ENCODE measurements at regions not wholly inside any gene's neighbourhood (a gene's known extent, or its start where the extent isn't known, plus 50 kb on each side); places are given as distances from the start of the nearest gene placed in this dataset.
"Not testable (repeated sequence)": the region's sequence is repeated elsewhere in the genome, so short reads cannot be mapped to it uniquely, and the experiment has no call there.

- no peak for ATAC-seq
Measured at GRCh38 chr7:122248472-122248871, 56.1 kb downstream of the FEZF1 start.

GRCh38 chr7:122238729-122239128 is 65.8 kb downstream of the FEZF1 start:
- intact Hi-C loops (cut with DNase I); H3K27me3 ChIP-seq (ENCODE audit: low read depth); H3K4me1 ChIP-seq; H3K27ac ChIP-seq; H3K4me3 ChIP-seq; DNase-seq; H3K36me3 ChIP-seq; H3K9me3 ChIP-seq; ATAC-seq: not testable (repeated sequence)

More at GRCh38 chr7:122248472-122248871, 56.1 kb downstream of the FEZF1 start:
- no peak overlapping the region for H3K27ac ChIP-seq
- no peak for TF ChIP-seq CTCF (IDR thresholded peaks at IDR 0.05)
- H3K4me1 ChIP-seq = no peaks in the 10 kb centered on the region
- H3K36me3 ChIP-seq = no peaks in the 10 kb centered on the region
- no peak for DNase-seq
- no peaks in the 10 kb centered on the region for H3K27me3 ChIP-seq (ENCODE audit: low read depth)
- no peak overlapping the region for H3K4me3 ChIP-seq
- intact Hi-C loops (cut with DNase I) = no loop called here
- H3K9me3 ChIP-seq = no peaks in the 10 kb centered on the region

- H3K4me1 ChIP-seq; H3K4me3 ChIP-seq; H3K27ac ChIP-seq; ATAC-seq; H3K27me3 ChIP-seq (ENCODE audit: low read depth); H3K9me3 ChIP-seq; DNase-seq; intact Hi-C loops (cut with DNase I); H3K36me3 ChIP-seq: not testable (repeated sequence)
Measured at GRCh38 chr7:122238297-122238696, 66.3 kb downstream of the FEZF1 start.

GRCh38 chr7:122225874-122226273 is 78.7 kb downstream of the FEZF1 start:
- H3K36me3 ChIP-seq = no peaks in the 10 kb centered on the region
- H3K27ac ChIP-seq = no peak overlapping the region
- TF ChIP-seq CTCF (IDR thresholded peaks at IDR 0.05) = no peak
- no peaks in the 10 kb centered on the region for H3K27me3 ChIP-seq (ENCODE audit: low read depth)
- intact Hi-C loops (cut with DNase I) = no loop called here
- ATAC-seq (no peak), DNase-seq (no peak)
- H3K9me3 ChIP-seq = no peaks in the 10 kb centered on the region
- no peaks in the 10 kb centered on the region for H3K4me1 ChIP-seq
- H3K4me3 ChIP-seq = no peak overlapping the region

GRCh38 chr7:122219253-122219865 is 75.3 kb upstream of the AASS start:
- H3K27me3 ChIP-seq (ENCODE audit: low read depth) = no peaks in the 10 kb centered on the region
- DNase-seq (no peak), ATAC-seq (no peak)
- H3K27ac ChIP-seq = no peak overlapping the region
- intact Hi-C loops (cut with DNase I) = no loop called here
- H3K36me3 ChIP-seq = no peaks in the 10 kb centered on the region
- no peaks in the 10 kb centered on the region for H3K4me1 ChIP-seq
- peak; percentile 63 for TF ChIP-seq CTCF (IDR thresholded peaks at IDR 0.05)
- H3K9me3 ChIP-seq = no peaks in the 10 kb centered on the region
- no peak overlapping the region for H3K4me3 ChIP-seq

GRCh38 chr7:122217125-122217524 is 73.1 kb upstream of the AASS start:
- H3K4me1 ChIP-seq = no peaks in the 10 kb centered on the region
- no peaks in the 10 kb centered on the region for H3K27me3 ChIP-seq (ENCODE audit: low read depth)
- no peak overlapping the region for H3K27ac ChIP-seq
- no peak for DNase-seq
- H3K9me3 ChIP-seq = no peaks in the 10 kb centered on the region
- no peak overlapping the region for H3K4me3 ChIP-seq
- ATAC-seq = peak in 1 of 2 donors; percentile 41
- no peak for TF ChIP-seq CTCF (IDR thresholded peaks at IDR 0.05)
- no peaks in the 10 kb centered on the region for H3K36me3 ChIP-seq
- intact Hi-C loops (cut with DNase I) = no loop called here

All from lower lobe of right lung (tissue), 2 donors.